COLO668 (cell line): ENCODE measurements at regions not wholly inside any gene's neighbourhood (a gene's known extent, or its start where the extent isn't known, plus 50 kb on each side); places are given as distances from the start of the nearest gene placed in this dataset.
A peak's percentile ranks its signal among the peaks of the same experiment; 100 is the strongest.

Experiments
- DNase-seq: peaks from one replicate; lab custom pipeline; 2025; ENCODE audit not compliant: unreplicated experiment; lab: John Stamatoyannopoulos, UW

DNA sequence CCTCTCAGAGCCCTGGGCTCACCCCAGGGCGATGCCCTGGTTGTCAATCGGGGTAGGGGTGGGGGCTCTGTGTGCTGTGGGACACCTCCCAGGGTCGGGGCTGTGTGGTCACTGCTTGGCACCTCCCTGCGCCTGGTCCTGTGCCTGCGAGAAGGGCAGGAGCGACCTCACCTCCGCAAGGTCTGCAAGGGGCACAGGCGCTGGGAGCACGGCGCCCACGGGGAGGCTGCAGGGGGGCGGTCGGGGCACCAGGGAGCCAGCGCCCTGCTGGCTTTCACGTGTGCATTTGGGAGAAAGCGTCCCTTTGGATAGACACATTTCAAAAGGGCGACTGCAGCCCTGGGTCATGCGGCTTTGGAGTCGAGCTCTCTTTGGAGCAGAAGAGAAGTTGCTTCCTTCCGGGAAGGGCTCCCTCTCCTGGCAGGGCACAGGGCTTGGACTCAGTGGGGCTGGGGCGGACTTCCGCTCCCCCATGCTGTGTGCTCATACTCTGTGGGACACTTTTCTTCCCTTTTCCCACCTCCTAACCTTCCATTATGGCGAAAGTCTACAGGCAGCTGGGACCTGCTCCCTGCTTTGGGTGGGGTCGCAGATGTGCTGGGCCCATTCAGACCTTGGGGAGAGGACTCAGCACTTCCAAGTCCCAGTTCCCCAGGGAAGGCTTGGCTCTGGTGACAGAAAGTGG lies 52.9 kb upstream of the SLC28A3 start:
- DNase-seq = no peak

DNA sequence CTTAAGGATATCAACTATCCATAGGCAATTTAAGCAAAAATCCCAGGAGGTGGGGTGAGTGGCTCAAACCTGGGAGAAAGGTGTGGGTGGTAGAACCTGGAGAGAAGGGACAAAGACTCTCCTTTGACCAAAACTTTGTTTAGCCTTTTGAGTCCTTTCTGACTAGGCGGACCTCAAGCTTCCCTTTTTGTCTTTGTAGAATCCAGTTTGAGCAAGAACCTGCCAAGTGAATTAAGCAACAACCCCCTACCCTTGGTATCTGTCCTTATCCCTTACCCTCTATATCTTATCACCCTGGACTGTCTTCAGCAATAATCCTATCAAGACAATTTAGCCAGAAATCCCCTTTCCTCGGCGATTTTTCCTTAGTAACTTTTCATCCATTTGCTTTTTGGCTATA lies 53.5 kb upstream of the SLC28A3 start:
- DNase-seq = no peak

DNA sequence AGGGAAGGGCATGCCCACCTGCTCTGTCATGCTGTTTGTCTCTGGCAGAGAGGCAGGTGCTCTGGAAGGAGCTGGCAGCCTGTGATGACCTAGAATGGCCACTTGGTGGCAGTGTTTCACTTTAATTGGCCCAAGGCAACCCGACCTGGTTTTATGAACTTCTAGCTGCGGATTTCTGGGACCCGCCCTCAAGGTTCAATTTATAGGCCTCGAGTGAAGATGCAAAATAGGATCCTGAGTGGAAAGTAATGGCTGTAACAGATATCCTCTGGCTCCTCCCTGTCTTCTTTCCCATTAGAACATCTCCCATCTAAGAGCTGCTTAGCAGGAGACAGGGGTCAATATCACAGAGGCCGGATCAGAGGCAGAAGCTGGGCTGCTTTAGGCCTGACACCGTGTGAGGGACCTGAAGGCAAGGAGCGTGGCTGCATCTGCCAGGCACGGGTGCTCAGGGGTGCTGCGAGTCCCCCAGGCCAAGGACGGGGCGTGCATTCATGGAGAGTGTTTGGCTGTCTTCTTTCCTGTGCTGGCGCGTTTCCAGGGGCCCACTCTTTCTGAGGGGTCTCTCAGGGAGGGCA lies 56.7 kb upstream of the SLC28A3 start:
- peak; percentile 54 for DNase-seq

DNA sequence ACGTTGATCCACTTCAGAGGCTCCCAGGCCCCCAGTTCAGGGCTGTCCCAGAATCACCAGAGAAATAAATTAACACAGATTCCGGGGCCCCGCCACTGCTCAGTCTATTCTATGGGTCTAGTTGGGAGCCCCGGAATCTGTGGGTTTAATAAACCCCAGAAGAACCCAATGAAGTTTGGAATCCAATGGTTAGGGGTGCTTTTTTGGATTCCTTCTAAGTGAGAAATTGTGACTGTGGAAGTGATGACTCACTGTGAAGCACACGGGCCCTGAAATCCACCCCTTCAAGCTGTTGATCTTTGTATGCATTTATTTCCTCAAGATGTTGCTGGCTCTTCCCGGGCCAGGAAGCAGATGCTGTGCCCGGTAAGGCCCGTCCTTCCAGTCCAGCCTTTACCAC lies 57.3 kb upstream of the SLC28A3 start:
- DNase-seq = no peak

DNA sequence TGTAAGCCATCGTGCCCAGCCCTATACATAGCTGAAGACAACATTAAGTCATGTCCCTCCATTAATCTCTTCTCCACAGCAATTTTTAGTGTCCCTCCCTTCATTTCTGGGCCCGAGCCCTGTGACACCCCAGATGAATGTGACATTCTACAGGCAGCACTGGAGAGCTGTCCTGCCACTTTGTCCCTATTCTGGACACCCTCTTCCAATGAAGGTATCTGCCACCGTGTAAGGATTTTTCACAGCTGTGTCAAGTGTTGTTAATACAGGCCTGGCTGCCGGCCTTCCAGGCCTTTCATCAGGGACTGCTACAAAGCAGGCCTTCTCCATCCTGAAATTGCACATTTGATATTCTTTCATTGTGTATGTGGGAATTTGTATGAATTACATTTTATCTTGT lies 62.0 kb upstream of the SLC28A3 start:
- no peak for DNase-seq

DNA sequence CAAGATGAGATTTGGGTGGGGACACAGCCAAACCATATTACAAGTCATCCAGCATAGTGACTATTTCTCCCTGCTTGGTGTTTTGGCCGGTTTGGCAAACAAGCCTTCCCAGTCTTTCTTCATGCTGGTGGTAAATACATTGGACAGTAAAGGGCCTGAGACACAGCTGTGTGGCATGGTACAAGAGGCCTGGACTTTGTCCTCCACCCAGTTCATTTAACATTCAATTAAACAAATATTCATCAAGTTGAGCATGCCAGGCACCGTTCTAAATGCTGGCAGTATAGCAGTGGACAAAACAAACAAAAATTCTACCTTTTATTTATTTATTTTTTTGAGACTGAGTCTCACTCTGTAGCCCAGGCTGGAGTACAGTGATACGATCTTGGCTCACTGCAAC lies 62.7 kb upstream of the SLC28A3 start:
- DNase-seq = no peak

DNA sequence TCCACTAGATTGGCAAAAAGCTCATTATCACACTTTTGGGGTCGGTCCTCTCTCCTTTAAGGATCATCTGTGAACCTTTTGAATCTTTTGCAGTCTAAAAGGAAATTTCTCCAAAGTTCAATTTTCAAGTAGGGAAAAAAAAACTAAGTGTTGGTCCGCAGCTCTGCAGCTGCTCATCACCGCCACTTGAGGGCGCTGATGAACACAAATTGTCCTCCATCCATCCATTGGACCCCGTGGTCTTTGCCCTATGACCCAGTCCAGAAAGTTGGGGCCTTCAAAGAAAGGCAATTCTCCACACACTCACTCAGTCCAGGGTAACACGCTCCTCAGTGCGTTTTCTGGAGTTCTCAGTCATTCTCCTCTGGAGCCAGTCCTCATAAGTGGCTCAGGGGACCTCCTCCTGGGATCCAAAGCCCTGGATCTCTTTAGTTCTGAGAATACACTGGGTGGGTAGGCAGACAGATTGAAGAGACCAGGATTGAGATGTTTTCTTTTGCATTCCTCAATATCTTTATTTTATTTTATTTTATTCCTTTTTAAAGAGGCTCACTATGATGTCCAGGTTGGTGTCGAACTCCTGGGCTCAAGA lies 63.6 kb upstream of the SLC28A3 start:
- no peak for DNase-seq

DNA sequence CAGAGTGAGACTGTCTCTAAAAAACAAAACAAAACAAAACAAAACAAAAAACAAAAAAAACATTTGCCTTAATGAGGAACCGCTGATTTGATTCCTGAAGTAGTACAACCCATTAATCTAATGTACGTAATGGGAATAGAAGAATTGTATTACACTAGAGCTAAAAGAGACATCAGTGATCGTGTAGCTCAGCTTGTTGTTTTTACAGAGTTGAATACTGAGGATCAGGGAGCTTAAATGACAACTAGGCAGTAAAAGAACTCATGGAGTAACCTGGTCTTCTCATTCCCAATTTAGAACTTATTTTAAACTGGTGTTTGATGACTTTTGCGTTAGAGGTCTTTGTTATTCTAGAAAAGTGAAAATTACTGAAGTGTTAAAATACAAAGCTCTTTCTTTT lies 65.1 kb upstream of the SLC28A3 start:
- DNase-seq = no peak

DNA sequence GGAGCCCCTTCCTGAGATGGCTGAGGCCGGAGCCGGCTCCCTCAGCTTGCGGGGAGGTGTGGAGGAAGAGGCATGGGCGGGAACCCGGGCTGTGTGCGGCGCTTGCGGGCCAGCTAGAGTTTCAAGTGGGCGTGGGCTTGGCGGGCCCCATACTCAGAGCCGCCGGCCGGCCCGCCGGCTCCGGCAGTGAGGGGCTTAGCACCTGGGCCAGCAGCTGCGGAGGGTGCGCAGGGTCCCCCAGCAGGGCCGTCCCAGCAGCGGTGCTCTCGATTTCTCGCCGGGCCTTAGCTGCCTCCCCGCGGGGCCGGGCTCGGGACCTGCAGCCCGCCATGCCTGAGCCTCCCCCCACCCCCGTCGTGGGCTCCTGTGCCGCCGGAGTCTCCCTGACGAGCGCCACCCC lies 67.9 kb upstream of the SLC28A3 start:
- no peak for DNase-seq

DNA sequence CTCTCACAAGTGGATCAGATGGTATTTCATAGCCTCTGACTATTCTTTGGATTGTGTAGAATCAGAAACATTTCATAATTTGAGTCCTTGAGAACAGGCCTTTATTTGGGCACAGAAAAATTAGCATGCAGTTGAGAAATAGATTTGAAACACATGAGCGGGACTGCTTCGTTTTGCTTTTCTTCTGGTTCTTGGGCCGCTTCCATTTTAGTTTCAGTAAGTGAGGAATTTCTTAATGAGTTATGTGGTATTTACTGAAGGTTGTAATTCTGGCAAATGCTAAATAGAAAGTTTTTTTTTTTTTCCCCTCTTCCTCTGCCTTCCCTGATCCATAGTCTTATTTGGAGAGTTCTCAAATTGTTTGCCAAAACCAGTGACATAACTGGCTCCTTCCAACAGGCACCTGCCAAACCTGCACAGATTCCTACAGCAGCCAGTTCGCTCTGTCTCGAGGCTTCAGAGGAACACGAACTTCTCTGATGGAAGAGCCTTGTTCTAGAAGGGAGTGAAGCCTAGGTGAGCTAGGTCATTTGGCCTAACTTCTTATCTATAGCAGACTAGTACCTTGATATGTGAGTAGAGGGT lies 71.2 kb upstream of the SLC28A3 start:
- DNase-seq = no peak

DNA sequence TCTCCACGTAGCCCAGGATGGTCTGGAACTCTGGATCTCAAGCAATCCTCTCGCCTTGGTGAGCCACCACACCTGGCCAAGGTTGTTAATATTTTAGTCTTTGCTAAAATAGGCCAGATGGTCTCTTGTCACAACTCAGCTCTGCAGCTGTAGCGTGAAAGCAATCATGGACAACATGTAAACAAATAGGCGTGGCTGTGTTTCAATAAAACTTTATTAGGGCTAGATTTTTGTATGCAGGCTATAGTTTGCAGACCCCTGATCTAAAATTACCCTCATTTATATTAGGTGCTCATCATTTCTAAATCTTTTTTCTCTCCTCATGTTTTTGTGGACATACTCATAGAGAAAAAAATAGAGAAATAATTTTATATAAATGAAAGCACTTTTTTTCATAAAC lies 72.1 kb upstream of the SLC28A3 start:
- no peak for DNase-seq

DNA sequence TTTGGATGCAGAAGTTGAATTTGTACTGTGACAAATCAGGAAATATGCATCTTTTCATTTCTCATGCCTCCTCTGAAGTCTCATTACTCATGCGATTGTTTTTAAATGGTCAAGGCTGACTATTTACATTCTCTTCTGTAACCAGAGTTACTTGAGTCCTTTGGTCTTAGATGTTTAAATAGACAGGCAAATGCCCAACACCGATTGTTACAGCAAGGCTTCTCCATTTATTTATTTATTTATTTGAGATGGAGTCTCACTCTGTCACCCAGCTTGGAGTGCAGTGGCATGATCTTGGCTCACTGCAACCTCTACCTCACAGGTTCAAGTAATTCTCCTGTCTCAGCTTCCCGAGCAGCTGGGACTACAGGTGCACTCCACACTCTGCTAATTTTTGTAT lies 72.7 kb upstream of the SLC28A3 start:
- DNase-seq = no peak

DNA sequence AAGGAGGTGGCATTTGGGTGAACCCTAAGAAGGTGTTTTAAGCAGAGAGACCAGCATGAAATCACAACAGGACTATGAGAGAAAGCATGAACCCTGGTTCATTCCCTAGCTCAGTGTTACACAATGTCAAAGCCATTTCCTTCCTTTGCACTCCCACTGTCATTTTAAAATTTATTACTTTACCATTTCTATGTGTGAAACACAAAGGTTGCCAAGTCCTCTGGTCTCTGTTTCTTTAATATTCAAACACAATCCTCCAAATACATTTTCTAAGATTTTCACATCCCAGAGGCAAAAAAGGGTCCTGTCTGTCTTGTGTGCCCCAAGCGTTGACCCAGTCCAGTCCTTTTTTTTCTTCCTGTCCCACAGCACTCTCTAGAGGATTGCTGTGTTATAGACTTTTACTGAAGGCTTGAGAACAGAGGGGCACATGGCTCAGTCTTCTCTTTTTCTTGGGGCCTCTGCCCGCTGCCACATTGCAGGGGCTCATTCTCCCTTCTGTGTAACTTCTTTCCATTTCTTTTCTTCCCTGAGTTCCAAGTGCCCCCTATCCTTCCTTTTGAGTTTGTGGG lies 78.6 kb upstream of the SLC28A3 start:
- no peak for DNase-seq

DNA sequence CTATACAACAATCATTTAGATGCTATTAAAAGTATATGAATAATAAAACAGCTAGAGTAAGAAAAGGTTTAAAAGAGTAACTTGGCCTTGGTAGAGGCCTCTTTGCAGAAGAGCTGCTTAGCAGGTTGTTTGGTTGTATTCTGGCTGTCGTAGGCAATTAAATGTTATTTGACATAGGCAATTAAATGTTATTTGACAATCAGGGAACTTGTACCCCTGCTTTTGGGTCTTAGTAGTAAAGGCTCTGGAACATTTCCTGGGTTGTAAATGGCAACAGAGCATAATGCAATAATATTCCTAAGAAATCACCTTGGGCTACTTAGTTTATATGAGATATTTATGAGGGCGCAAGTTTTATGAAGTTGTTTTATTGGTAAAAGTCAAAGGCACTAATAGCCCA lies 84.4 kb upstream of the SLC28A3 start:
- DNase-seq = no peak

DNA sequence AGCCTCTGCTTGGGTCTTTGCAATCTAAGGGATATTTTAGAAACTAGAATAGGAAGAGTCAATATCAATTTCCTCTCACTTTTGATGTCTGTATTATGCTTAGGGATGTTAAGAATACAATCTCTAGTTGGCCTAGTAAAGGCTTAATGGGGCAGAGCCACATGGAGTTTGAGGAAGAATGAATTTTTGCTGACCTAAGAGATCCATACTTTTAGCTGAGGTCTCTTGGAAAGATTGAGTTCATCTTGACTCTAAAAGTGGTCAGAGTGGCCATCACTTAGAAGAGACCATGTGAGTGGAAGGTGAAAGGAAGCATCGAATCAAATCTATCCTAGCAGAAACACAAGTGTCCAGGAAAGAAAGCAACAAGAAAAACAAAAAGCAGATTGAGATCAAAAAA lies 92.2 kb upstream of the SLC28A3 start:
- no peak for DNase-seq

DNA sequence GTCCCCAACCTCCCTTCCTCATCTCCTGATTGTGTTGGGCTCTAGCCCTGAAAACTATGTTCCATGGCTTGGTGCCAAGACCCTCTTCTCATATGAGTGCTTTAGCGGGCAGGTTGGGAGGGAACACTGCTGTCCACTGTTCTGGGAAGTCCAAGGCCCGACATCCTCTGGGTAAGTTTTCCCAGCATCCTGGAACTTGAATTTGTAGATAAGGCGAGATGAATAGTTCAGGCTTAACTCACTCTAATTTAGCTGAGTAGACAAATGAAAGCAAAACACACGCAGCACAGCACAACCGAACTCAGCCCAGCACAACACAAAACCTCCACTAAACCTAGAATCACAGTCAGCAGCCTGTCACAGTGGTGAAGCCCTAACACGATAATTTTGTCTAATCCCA lies 95.3 kb upstream of the SLC28A3 start:
- DNase-seq = no peak

DNA sequence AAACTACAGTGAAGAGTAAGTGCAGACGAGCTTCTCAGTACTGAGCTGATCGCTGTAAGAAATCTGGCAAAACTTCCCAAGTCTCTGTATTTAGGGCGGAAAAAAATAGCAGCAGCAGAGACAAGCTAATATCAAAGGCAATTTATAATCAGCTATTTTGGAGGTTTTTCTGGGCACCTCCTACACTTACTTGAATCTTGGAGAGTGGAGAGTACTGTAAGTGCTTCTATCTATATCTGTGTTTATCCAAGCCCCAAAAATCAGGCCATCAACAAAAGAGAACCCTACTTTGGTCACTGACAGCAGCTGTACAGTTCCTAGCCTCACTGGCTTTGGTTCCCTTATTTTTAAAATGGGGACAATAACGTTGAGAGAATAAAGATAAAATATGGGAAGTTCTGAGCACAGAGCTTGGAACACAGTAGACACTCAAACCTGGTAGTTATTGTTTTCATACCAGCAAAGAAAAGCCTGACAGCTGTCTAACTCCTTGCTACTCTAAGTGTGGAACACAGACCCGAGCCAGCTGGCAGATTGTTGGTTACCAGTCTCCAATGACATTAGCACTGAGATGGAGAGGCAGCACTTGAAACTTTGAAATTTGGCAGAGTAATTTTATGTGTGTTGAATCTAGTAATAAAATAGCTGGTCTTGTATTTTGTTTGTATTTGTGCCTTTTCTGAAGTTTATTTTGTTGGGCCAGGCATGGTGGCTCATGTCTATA lies 96.0 kb upstream of the SLC28A3 start:
- no peak for DNase-seq

DNA sequence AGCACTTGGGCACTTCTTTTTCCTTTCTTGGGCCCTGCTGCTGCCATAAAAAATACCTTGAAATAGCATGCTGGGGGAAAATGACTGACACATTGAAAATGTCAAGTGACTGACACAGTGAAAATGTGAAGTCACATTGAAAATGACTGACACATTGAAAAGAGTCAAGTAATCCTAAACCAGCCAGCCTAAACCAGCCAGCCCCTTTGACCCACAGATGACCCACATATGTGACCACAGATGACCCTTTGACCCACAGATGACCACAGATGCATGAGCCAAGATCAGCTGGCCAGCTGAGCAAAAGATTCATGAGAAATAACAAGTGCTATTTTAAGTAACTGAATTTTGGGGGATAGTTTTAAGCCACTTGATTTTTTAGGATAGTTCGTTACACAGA lies 97.8 kb upstream of the SLC28A3 start:
- DNase-seq = no peak

DNA sequence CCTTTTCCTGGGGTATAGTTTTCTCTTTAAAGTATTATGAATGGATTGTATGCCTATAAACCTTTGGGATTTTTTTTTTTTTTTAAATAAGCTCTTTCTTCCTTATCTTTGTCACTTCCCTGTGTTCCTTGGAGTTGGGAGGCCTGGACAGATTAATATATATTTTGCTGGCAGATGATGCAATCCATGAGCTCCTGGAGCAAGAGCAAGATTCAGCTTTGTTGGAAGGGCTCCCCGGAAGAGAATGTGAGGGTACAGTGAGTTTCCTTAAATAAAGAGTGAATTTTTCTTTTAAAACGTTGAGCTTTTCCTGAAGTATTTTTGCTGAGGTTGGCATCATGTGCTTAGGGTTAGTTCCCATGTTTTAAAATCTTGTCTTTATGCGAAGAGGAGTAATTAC lies 98.7 kb upstream of the SLC28A3 start:
- no peak for DNase-seq

DNA sequence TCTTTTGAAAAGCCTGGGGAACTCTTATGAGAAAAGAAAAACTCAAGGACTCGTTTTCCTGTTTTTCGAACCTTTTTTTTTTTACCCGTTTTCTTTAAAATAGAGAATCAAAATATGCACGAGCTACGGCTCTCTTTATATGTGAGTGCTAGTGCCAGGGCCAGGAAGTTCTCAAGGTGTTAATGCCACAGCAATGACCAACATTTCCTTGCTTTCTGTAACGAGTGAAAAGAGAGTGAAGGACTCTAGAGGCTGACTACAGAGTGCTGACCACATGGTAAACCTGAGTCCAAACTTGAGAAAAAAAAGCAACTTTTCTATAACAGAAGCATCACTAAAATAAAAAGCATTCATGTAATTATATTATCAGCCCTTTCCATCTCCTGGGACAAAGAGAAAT lies 102.2 kb upstream of the SLC28A3 start:
- no peak for DNase-seq

DNA sequence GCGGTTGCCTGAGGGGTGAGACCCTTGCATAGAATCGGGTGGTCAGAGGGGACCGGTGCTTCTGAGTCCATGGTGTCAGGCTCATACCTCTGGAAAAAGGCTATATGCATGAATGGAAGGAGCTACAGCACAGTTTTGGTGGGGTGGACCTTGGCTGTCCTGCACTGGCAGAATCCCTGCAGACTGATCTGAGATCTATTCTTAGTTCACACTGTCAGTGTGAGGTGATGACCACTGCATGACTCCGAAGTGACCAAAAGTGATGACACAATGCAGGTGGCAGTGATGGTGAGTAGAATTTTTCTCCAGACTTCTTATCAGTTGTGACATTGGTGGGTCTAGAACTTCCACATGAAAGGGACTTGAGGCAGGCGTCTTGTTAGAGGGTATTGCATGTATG lies 105.2 kb upstream of the SLC28A3 start:
- no peak for DNase-seq

DNA sequence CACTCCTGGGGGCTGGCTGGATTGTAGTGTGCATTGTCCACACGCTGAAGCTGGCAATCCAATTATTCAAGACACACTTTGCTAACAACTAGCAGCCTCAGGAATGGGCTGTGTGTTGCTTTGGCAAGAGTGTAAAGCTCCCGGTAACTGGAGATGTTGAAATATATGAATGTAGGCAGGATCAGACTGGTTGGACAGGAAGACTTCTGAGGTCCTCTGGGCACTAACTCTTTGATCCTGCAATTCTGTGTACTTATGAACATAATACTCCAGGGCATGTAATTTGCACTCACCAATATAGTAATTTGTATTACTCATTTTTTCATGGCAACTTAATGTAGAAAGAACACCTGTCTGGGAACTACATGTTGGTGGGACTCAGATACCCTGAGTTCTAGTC lies 106.7 kb upstream of the SLC28A3 start:
- no peak for DNase-seq
